ENCODE measurements at regions not wholly inside any gene's neighbourhood (a gene's known extent, or its start where the extent isn't known, plus 50 kb on each side); places are given as distances from the start of the nearest gene placed in this dataset.
A peak's percentile ranks its signal among the peaks of the same experiment; 100 is the strongest.
"Not testable (repeated sequence)": the region's sequence is repeated elsewhere in the genome, so short reads cannot be mapped to it uniquely, and the experiment has no call there.

DNA sequence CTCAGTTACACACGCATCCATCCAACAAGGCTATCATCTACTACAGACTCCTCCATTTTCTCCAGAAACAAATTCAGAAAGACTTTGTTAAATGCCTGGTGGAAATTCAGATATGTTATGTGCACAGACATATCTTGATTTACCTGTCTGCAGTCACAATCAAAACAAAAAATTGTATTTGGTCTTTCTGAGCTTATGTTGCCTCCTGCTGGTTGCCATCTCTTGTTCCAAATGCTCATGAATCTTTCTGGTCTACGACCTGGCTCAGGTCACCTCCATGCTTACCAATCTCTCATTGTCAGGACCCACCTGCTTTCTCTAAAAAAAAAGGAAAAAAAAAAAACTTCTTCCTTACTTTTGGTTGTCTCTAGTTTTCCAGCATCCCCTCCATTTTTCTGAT, 169.2 kb upstream of the PLXNC1 start:
- DNase-seq, result no peak

DNA sequence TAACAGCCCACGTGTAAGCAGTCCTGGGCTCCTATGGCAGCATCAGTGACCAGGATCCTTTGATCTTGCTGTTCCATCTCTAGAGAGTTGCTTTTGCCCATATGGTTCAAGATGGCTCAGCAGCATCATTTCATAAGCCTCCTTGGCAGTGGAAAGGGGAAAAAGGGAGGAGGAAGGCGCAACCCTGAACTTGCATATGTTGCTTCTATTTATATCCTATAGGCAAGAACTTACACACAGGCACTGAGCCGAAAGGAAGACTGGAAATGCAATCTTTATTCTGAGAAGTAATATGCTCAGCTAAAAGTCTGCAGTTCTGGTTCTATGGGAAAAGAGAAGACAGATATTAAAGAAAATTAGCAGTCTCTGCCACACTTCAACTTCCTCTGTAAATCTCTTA, 167.7 kb upstream of the PLXNC1 start:
- no peak for DNase-seq

DNA sequence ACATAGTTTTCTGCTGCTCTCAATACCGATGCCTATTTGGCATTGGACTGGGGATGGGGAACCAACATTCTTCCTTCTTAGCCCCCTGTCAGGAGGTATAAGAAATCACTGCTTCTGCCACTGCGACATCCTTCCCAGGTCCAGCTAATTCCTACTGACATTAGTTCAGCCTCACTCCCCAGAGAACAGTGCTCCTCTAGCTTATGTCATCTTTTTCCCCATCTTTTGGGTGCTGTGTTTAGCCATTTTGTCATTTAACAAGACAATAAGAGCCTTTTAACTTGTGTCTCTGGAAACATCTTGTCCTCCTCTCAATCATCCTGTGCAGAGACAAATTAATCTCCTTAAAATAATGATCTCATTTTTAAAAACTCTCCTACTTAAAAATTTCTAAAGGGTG, 167.0 kb upstream of the PLXNC1 start:
- no peak for DNase-seq

- peak; percentile 73 for DNase-seq
Observed at GRCh38 chr12:93982771-93983315, 165.5 kb upstream of the PLXNC1 start.

DNA sequence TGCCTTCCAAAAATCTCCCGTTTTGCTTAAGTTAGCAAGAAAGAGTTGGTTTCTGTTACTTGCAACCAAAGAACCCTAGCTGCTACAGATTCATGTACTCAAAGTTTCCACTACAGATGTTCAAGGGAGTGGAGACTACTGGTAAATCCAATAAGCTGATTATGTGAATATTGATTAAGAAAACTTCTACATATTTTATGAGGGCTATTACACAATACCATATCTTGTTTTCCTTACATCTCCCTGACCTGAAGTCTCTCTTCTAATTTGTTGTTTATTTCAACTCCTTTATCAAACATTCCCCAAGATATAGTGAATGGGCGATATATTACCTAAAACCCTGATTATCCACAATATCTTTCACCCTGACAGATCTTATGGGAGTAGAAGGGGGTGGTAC, 164.4 kb upstream of the PLXNC1 start:
- no peak for DNase-seq

DNA sequence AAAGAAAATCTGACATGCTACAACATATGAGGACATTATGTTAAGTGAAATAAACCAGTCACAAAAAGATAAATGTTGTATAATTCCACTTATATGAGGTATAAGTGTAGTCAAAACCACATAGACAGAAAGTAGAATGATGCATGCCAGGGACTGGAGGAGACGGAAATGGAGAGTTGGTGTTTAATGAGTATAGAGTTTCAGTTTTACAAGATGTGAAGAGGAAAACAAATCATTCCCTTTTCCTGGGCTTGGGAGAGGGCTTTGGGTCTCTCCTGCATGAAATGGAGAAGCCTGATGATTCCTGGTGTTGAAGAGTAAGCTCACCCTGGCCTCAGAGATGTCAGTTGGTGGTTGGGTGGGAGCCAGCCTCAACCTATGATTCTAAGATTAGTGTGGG, 158.4 kb upstream of the PLXNC1 start:
- no peak for DNase-seq

DNA sequence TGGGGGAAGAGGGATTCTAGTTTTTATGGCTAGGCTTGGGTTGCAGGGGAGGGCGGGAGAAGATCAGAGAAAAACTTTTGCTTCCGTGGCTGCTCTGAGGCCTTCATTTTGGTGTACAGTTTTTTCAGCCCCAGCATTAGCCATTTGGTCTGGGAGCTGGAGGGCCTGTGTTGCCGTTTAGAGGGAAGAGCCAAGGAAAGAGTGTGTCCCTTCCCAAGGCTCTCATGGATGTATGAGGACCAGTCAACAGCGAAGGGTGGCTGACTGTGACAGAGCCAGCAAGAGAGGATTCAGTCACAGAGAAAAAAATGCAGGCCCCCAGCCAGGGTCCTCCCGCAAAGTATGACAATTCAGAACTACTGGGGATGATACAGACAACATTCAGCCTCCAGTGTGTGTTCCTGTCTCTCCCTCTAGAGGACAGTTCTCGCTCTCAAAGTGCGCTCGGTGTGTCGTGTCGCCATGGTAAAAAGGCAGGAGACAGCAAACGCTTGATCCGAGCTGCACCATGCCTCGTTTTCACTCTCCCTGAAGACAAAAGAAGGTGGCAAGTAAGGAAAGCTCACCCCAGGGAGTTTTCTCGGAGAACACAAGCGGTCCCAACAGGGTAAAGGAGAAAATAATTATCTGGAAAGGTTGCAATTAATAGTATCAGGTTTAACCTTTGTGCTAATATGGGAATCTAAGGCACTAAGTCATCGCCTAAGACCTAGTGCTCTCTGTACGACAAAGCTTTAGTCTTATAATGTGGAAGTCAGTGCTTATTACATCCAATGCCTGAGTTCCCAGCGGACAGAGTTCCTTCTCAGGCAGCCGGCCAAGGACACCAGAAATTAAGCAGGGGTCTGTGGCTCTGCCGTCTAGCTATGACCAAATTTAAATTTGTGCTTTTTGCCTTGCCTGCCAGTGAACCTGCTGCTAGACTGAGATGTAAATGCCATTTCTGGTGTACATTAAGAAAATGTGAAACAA, 157.3 kb upstream of the PLXNC1 start:
- DNase-seq, result no peak

- no peak for DNase-seq
Observed at GRCh38 chr12:93991829-93992461, 156.4 kb upstream of the PLXNC1 start.

GRCh38 chr12:93994721-93995120, 153.7 kb upstream of the PLXNC1 start:
- no peak for DNase-seq

DNA sequence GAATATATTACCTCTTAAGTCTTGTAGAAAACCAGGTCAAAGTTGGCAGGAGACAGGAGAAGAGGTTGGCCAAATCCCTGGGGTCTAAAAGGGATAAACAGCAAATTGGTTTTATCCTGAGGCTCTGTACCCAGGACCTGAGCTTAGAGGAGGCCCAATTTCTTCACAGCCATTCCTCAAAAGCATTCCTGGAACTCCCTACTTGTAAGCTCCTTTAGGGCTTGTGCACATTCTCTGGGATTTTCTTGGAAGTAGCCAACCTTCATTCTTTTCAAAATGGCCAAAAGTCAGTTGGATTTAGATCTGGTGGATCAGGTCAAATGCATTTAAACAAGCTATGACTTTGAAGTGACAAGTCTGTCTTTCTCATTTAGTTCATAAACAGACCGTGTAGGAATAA, 152.1 kb upstream of the PLXNC1 start:
- no peak for DNase-seq

- DNase-seq, result no peak
Observed at GRCh38 chr12:94001691-94002090, 146.7 kb upstream of the PLXNC1 start.

GRCh38 chr12:94002925-94003324, 145.5 kb upstream of the PLXNC1 start:
- DNase-seq, result not testable (repeated sequence)

GRCh38 chr12:94007833-94008232, 140.5 kb upstream of the PLXNC1 start:
- not testable (repeated sequence) for DNase-seq

DNA sequence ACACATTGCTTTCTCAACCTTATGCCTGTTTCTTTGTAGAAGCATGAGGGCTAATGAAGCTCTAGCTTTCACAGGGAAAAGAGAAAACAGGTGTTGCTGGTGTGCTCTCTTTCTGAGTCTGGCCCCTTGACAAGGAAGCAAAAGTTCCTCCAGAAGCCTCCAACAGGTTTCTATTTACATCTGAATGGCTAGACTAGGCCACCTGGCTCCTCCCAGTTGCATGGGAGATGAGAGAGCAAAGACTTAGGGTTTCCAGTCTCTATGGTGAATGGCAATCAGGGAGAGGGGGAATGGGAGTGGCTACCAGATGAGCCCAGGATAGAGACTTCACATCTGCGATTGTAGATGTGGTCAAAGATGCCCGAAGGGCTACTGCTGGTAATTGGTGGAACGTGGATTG, 138.1 kb upstream of the PLXNC1 start:
- no peak for DNase-seq

GRCh38 chr12:94012071-94012470, 136.3 kb upstream of the PLXNC1 start:
- no peak for DNase-seq

DNA sequence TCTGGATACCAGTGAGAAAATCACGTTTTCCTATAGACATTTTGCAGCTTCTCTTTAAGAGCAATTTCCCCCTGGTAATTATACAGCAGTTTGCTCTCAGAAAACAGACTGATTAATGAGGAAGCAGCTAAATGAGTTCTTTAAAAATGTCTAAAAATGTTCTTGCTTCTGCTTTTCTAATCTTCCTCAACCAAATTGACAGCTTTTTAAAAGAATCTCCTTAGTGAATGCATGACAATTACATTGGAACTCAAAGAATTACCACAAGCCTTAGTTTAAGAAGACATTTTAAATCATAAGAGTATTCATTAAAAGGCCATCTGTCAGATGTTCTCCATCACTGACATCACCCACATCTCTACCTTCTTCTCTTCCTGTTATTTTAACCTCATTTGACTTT, 135.8 kb upstream of the PLXNC1 start:
- DNase-seq, result no peak

DNA sequence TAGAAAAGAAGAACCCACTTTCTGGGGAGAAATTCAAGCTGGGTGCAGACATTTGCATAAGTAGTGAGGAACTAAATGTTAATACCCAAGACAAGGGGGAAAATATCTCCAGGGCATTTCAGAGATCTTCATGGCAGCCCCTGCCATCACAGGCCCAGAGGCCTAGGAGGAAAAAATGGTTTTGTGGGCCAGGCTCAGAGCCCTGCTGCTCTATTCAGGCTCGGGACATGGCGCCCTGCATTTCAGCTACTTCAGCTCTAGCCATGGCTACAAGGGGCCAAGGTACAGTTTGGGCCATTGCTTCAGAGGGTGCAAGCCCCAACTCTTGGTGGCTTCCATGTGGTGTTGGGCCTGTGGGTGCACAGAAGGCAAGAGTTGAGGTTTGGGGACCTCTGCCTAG, 131.1 kb upstream of the PLXNC1 start:
- not testable (repeated sequence) for DNase-seq

GRCh38 chr12:94020335-94020734, 128.0 kb upstream of the PLXNC1 start:
- no peak for DNase-seq

- DNase-seq, result no peak
Observed at GRCh38 chr12:94023879-94024278, 124.5 kb upstream of the PLXNC1 start.

DNA sequence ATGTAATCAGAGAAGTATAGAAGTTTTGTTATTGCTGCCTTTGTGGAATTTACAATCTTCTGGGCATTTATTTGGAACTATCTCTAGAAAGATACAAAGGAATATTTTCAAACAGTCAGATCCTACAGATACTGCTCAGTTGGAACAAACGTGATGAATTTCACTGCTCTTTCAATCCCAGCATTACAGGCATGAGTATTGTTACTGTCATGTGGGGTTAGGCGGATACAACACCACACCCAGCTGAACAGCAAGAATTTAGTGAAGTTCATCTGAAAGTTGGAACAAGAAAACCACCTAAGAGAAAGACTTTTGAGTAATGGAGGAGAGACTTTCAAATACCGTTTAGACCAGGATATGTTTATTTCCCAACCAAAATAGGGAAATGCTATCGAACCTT, 123.3 kb upstream of the PLXNC1 start:
- no peak for DNase-seq

- DNase-seq, result no peak
Observed at GRCh38 chr12:94025756-94026155, 122.6 kb upstream of the PLXNC1 start.

DNA sequence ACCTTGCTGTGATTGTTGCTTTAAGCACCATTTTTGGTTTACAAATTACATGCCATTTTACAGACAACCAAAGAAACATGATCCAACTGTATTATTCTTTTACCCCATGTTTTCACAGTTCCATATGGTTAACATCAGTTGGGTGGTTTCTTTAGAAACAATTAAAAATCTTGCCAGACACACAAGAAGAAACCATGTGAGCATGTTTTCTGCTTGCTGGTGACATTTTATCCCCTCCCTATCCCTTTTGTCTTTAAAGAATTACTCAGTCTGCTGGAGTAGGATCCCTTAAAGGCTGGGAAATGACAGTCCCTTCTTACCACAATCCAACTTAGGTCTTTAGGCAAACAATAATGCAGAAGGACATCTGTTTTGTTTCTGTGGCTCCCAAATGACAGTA, 121.8 kb upstream of the PLXNC1 start:
- no peak for DNase-seq

DNA sequence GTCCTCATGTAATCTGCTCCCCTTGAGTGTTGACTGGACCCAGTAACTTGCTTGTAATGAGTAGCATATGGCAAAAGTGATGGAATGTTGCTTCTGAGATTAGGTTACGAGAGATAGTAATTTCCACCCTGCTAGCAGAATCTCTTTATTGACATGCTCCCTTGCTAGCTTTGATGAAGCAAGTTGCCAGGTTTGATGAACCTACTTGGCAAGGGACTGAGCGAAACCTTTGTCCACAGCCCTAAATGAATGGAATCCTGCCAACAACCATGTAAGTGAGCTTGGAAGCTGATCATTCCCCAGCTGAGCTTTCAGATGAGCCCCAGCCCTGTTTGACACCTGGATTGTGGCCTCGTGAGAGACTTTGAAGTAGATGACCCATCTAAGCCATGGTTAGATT, 120.8 kb upstream of the PLXNC1 start:
- no peak for DNase-seq

- no peak for DNase-seq
Observed at GRCh38 chr12:94031763-94032162, 116.6 kb upstream of the PLXNC1 start.

Data from DMS79 (cell line).